SK-N-SH (cell line): ENCODE measurements at regions not wholly inside any gene's neighbourhood (a gene's known extent, or its start where the extent isn't known, plus 50 kb on each side); places are given as distances from the start of the nearest gene placed in this dataset.

Source experiments
- CTCF ChIA-PET: fragments of 300-600, 350-600 bp; formaldehyde crosslinking; extraction: SDS; loops from one replicate; lab custom pipeline; 2021; lab: Yijun Ruan, JAX
- POLR2A ChIA-PET: fragments of 350-600 bp; sonication (Branson Sonifier 250); formaldehyde crosslinking; extraction: SDS; loops from one replicate; lab custom pipeline; 2020; ENCODE audit warnings: antibody characterized with exemption, inconsistent platforms; lab: Yijun Ruan, JAX
- DNase-seq: peaks from one replicate; pipeline ENCODE4 v3.0.0; 2012
- H2AFZ ChIP-seq: fragments of 200-600 bp; sonication (generic); 2 replicates; pipeline ENCODE4 v1.8.1; 2016; ENCODE audit warnings: antibody characterized with exemption, mild to moderate bottlenecking, low read depth
- H3F3A ChIP-seq: fragments of 200-600 bp; sonication (generic); replicated peaks from 2 replicates; pipeline ENCODE3; 2016; ENCODE audit warnings: antibody characterized with exemption, mild to moderate bottlenecking; ENCODE audit not compliant: insufficient read depth
- H3K27ac ChIP-seq, 2 experiments: fragments of 200-500 bp in 1 of 2; fragments of 200-600 bp in 1 of 2; sonication (Bioruptor generic) in 1 of 2; sonication (generic), shearing (Covaris generic) in 1 of 2; 2 replicates each; pipeline versions ENCODE4 v1.5.1 to v1.6.1; 2014 to 2016; ENCODE audit warnings: low read depth in 2 of 2, inconsistent platforms in 1 of 2, low read length in 1 of 2, mild to moderate bottlenecking in 1 of 2, mixed read lengths in 1 of 2
- H3K27me3 ChIP-seq: fragments of 200-600 bp; sonication (generic), shearing (Covaris generic); 2 replicates; pipeline ENCODE4 v1.6.1; 2016; ENCODE audit warnings: mixed run types; ENCODE audit not compliant: insufficient read depth
- H3K36me3 ChIP-seq, 2 experiments: fragments of 200-500 bp in 1 of 2; fragments of 200-600 bp in 1 of 2; sonication (Bioruptor generic) in 1 of 2; sonication (generic) in 1 of 2; replicated peaks in 1 of 2; 2 replicates each; pipeline versions ENCODE3 to v1.5.1; 2014 to 2016; ENCODE audit warnings: low read length in 1 of 2, mild to moderate bottlenecking in 1 of 2; ENCODE audit not compliant: insufficient read depth in 2 of 2, control insufficient read depth in 1 of 2
- H3K4me1 ChIP-seq, 2 experiments: fragments of 200-500 bp in 1 of 2; fragments of 200-600 bp in 1 of 2; sonication (Bioruptor generic) in 1 of 2; sonication (generic), shearing (Covaris generic) in 1 of 2; 2 replicates each; pipeline versions ENCODE4 v1.5.1 to v1.6.1; 2014 to 2016; ENCODE audit warnings: low read depth in 1 of 2, low read length in 1 of 2, mixed run types in 1 of 2; ENCODE audit not compliant: insufficient read depth in 2 of 2, control insufficient read depth in 1 of 2
- H3K4me2 ChIP-seq: fragments of 200-600 bp; sonication (generic), shearing (Covaris generic); 2 replicates; pipeline ENCODE4 v1.6.1; 2017; ENCODE audit warnings: mixed run types
- H3K4me3 ChIP-seq, 2 experiments: fragments of 200-500 bp in 1 of 2; fragments of 200-600 bp in 1 of 2; sonication (Bioruptor generic) in 1 of 2; sonication (generic), shearing (Covaris generic) in 1 of 2; 2 replicates each; pipeline versions ENCODE4 v1.5.1 to v1.8.1; 2014 to 2016; ENCODE audit warnings: low read depth in 2 of 2, inconsistent platforms in 1 of 2, low read length in 1 of 2, mild to moderate bottlenecking in 1 of 2, mixed read lengths in 1 of 2, moderate library complexity in 1 of 2
- H3K79me2 ChIP-seq: fragments of 200-600 bp; sonication (generic); 2 replicates; pipeline ENCODE4 v1.8.1; 2017; ENCODE audit warnings: mild to moderate bottlenecking; ENCODE audit not compliant: insufficient read depth
- H3K9ac ChIP-seq: fragments of 200-600 bp; sonication (generic); 2 replicates; pipeline ENCODE4 v1.6.1; 2017; ENCODE audit warnings: mixed run types
- H3K9me2 ChIP-seq: fragments of 200-600 bp; sonication (generic); 2 replicates; pipeline ENCODE4 v1.6.1; 2017; ENCODE audit warnings: mixed run types
- H3K9me3 ChIP-seq: fragments of 200-600 bp; sonication (generic); 2 replicates; pipeline ENCODE4 v1.6.1; 2017; ENCODE audit warnings: mixed run types, mild to moderate bottlenecking, moderate library complexity
- H4K20me1 ChIP-seq: fragments of 200-600 bp; sonication (generic); 2 replicates; pipeline ENCODE4 v1.6.1; 2017; ENCODE audit warnings: mild to moderate bottlenecking, mixed run types; ENCODE audit not compliant: insufficient read depth
- CHD2 ChIP-seq: fragments of 150-350 bp; IDR thresholded peaks from 2 replicates; pipeline ENCODE4 v1.6.1; 2018; ENCODE audit warnings: low read length; ENCODE audit not compliant: partially characterized antibody
- EP300 ChIP-seq, 2 experiments: IDR thresholded peaks; 2 replicates each; pipeline versions ENCODE4 v1.4.0 to v1.6.1; 2012; ENCODE audit warnings: borderline replicate concordance in 1 of 2, low read depth in 1 of 2, low read length in 1 of 2
- FOSL2 ChIP-seq: IDR thresholded peaks from 2 replicates; pipeline ENCODE4 v1.4.0; 2012; ENCODE audit warnings: low read depth, mild to moderate bottlenecking, moderate library complexity, borderline replicate concordance
- FOXM1 ChIP-seq: IDR thresholded peaks from 2 replicates; pipeline ENCODE4 v1.4.0; 2012; ENCODE audit warnings: low read depth, mild to moderate bottlenecking
- NFIC ChIP-seq: IDR thresholded peaks from 2 replicates; pipeline ENCODE4 v1.4.0; 2012; ENCODE audit warnings: borderline replicate concordance
- RFX5 ChIP-seq: IDR thresholded peaks from 2 replicates; pipeline ENCODE4 v1.6.1; 2012; ENCODE audit warnings: mild to moderate bottlenecking, improper control_type of control experiment, low read length
- RXRA ChIP-seq: IDR thresholded peaks from 2 replicates; pipeline ENCODE4 v1.4.0; 2012; ENCODE audit warnings: low read depth, mild to moderate bottlenecking, borderline replicate concordance
- SIN3A ChIP-seq: IDR thresholded peaks from 2 replicates; pipeline ENCODE4 v1.6.1; 2012; ENCODE audit warnings: low read depth, mild to moderate bottlenecking, low read length, moderate library complexity, borderline replicate concordance
- TAF1 ChIP-seq: IDR thresholded peaks from 2 replicates; pipeline ENCODE4 v1.6.1; 2012; ENCODE audit warnings: low read depth, mild to moderate bottlenecking, low read length, moderate library complexity, borderline replicate concordance
- YY1 ChIP-seq: IDR thresholded peaks from 2 replicates; pipeline ENCODE4 v1.4.0; 2012; ENCODE audit warnings: low read depth, mild to moderate bottlenecking
- WGBS: methylation state at CpG from one replicate; pipeline ENCODE4 v1.1.6; 2017; ENCODE audit warnings: low lambda C conversion rate; 5-methylcytosine and 5-hydroxymethylcytosine counted together
- TF ChIP-seq, protein P1 (sequence below): fragments of 200-600 bp; sonication (generic); IDR thresholded peaks from 2 replicates; pipeline ENCODE4 v1.6.1; 2017; ENCODE audit warnings: antibody characterized with exemption, mild to moderate bottlenecking, moderate library complexity
- TF ChIP-seq, protein P2 (sequence below): IDR thresholded peaks from 2 replicates; pipeline ENCODE4 v1.6.1; 2012; ENCODE audit warnings: mild to moderate bottlenecking, low read depth, low read length, moderate library complexity
- TF ChIP-seq, protein P3 (sequence below): fragments of 150-350 bp; IDR thresholded peaks from 2 replicates; pipeline ENCODE4 v1.6.1; 2017; ENCODE audit warnings: antibody characterized with exemption, low read length, low read depth, borderline replicate concordance
- TF ChIP-seq, protein P4 (sequence below): fragments of 150-350 bp; IDR thresholded peaks from 2 replicates; pipeline ENCODE4 v1.6.1; 2016; ENCODE audit warnings: mild to moderate bottlenecking, low read depth, low read length

DNA sequence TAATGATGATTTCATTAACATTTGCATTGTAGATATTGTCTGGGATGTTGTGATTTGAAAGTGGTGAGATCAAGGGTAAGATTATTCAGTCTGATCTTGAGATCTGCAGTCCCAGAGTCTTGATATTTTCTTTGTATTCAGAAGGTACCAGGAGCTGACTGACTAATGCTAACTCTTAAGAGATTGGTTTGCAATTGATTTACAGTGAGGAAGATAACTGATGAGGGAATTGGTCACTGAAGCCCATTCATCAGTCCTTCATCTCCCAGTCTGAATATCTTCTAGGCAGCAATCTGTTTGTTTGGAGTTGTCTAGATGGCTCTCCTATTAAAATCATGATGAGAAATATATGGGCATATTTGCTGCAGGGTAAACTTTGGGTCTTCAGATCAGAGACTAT is 473.7 kb downstream of the ARL4A start:
- DNase-seq = no peak
- Histone ChIP-seq H3K9me3 (0 out of 2 replicates have a peak, but pooled peaks cover 3% of the 10 kb centered on the region), H3F3A (no peaks in the 10 kb centered on the region), H3K9me2 (no peaks in the 10 kb centered on the region), H3K9ac (no peak overlapping the region), H3K27me3 (no peaks in the 10 kb centered on the region), H3K36me3 (no peaks in the 10 kb centered on the region), H2AFZ (no peak overlapping the region), H4K20me1 (no peaks in the 10 kb centered on the region), H3K79me2 (no peaks in the 10 kb centered on the region), H3K4me3 (no peak overlapping the region), H3K27ac (no peak overlapping the region), H3K4me2 (no peak overlapping the region), H3K4me1 (no peaks in the 10 kb centered on the region)
- POLR2A ChIA-PET = no interaction called here
- CTCF ChIA-PET = no interaction called here
- TF ChIP-seq RXRA (no peak), YY1 (no peak)

DNA sequence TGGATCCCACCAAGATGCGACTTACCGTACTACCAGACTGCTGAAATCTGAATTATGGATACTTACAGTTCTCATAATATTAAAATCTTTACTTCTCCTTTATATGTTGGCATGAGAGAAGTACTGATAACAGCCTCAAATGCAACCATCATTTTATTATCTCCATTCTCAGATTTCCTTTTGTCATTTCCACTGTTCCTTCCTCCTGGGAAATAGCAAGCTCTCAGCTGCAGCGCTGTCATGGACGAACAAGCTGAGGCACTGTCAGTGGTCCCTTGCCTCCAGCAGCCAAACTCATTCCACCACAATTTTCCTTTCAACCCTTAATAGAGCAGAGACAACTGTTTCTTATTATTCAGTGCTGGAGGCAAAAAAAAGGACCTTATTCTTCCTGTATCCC is 478.4 kb downstream of the ARL4A start:
- Histone ChIP-seq H3K36me3 (no peaks in the 10 kb centered on the region), H3K9me2 (no peaks in the 10 kb centered on the region), H3F3A (no peaks in the 10 kb centered on the region), H3K4me3 (no peak overlapping the region), H3K27ac (no peak overlapping the region), H4K20me1 (no peaks in the 10 kb centered on the region), H3K27me3 (no peaks in the 10 kb centered on the region), H3K9ac (no peak overlapping the region), H3K79me2 (no peaks in the 10 kb centered on the region), H3K4me2 (no peak overlapping the region), H3K9me3 (0 out of 2 replicates have a peak, but pooled peaks cover 3% of the 10 kb centered on the region), H3K4me1 (no peaks in the 10 kb centered on the region), H2AFZ (no peak overlapping the region)
- ChIA-PET POLR2A (no interaction called here), CTCF (no interaction called here)
- no peak for DNase-seq
- TF ChIP-seq, protein P1, sequence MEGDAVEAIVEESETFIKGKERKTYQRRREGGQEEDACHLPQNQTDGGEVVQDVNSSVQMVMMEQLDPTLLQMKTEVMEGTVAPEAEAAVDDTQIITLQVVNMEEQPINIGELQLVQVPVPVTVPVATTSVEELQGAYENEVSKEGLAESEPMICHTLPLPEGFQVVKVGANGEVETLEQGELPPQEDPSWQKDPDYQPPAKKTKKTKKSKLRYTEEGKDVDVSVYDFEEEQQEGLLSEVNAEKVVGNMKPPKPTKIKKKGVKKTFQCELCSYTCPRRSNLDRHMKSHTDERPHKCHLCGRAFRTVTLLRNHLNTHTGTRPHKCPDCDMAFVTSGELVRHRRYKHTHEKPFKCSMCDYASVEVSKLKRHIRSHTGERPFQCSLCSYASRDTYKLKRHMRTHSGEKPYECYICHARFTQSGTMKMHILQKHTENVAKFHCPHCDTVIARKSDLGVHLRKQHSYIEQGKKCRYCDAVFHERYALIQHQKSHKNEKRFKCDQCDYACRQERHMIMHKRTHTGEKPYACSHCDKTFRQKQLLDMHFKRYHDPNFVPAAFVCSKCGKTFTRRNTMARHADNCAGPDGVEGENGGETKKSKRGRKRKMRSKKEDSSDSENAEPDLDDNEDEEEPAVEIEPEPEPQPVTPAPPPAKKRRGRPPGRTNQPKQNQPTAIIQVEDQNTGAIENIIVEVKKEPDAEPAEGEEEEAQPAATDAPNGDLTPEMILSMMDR = no peak
- TF ChIP-seq, protein P2, sequence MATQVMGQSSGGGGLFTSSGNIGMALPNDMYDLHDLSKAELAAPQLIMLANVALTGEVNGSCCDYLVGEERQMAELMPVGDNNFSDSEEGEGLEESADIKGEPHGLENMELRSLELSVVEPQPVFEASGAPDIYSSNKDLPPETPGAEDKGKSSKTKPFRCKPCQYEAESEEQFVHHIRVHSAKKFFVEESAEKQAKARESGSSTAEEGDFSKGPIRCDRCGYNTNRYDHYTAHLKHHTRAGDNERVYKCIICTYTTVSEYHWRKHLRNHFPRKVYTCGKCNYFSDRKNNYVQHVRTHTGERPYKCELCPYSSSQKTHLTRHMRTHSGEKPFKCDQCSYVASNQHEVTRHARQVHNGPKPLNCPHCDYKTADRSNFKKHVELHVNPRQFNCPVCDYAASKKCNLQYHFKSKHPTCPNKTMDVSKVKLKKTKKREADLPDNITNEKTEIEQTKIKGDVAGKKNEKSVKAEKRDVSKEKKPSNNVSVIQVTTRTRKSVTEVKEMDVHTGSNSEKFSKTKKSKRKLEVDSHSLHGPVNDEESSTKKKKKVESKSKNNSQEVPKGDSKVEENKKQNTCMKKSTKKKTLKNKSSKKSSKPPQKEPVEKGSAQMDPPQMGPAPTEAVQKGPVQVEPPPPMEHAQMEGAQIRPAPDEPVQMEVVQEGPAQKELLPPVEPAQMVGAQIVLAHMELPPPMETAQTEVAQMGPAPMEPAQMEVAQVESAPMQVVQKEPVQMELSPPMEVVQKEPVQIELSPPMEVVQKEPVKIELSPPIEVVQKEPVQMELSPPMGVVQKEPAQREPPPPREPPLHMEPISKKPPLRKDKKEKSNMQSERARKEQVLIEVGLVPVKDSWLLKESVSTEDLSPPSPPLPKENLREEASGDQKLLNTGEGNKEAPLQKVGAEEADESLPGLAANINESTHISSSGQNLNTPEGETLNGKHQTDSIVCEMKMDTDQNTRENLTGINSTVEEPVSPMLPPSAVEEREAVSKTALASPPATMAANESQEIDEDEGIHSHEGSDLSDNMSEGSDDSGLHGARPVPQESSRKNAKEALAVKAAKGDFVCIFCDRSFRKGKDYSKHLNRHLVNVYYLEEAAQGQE = no peak
- TF ChIP-seq, protein P3, sequence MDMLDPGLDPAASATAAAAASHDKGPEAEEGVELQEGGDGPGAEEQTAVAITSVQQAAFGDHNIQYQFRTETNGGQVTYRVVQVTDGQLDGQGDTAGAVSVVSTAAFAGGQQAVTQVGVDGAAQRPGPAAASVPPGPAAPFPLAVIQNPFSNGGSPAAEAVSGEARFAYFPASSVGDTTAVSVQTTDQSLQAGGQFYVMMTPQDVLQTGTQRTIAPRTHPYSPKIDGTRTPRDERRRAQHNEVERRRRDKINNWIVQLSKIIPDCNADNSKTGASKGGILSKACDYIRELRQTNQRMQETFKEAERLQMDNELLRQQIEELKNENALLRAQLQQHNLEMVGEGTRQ = no peak
- TF ChIP-seq TAF1 (no peak), YY1 (no peak), FOXM1 (no peak), SIN3A (no peak), FOSL2 (no peak), RFX5 (no peak), CHD2 (no peak), EP300 (IDR thresholded peaks at IDR 0.05; ENCODE audit: borderline replicate concordance in 1 of 2, low read depth in 1 of 2, low read length in 1 of 2) (no peak), NFIC (no peak)
- TF ChIP-seq, protein P4, sequence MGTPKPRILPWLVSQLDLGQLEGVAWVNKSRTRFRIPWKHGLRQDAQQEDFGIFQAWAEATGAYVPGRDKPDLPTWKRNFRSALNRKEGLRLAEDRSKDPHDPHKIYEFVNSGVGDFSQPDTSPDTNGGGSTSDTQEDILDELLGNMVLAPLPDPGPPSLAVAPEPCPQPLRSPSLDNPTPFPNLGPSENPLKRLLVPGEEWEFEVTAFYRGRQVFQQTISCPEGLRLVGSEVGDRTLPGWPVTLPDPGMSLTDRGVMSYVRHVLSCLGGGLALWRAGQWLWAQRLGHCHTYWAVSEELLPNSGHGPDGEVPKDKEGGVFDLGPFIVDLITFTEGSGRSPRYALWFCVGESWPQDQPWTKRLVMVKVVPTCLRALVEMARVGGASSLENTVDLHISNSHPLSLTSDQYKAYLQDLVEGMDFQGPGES = no peak
- 41% methylated on average over 4 of the region's 4 CpGs for WGBS
